Stomach (tissue), 4 donors: ENCODE measurements at regions not wholly inside any gene's neighbourhood (a gene's known extent, or its start where the extent isn't known, plus 50 kb on each side); places are given as distances from the start of the nearest gene placed in this dataset.

Source experiments
- EP300 ChIP-seq: sonication (generic); formaldehyde crosslinking; IDR thresholded peaks from one replicate; pipeline ENCODE4 v1.6.1; 2017; ENCODE audit warnings: antibody characterized with exemption
- POLR2A ChIP-seq, 4 donors: fragments of 450-650 bp; IDR thresholded peaks; one replicate each; pipeline ENCODE4 v1.6.1; 2016; ENCODE audit warnings: antibody characterized with exemption in 4 of 4, control low read depth in 2 of 4, mild to moderate bottlenecking in 1 of 4, moderate library complexity in 1 of 4
- POLR2AphosphoS5 ChIP-seq, 3 donors: sonication (generic); formaldehyde crosslinking; IDR thresholded peaks; one replicate each; pipeline ENCODE4 v1.6.1; 2016; ENCODE audit warnings: antibody characterized with exemption in 3 of 3
- TF ChIP-seq, protein P1 (sequence below), 7 experiments: fragments of 450-650 bp in 4 of 7; fragments of 200-600 bp in 3 of 7; sonication (generic) in 3 of 7; IDR thresholded peaks; one replicate each; pipeline ENCODE4 v1.5.1; 2016 to 2019; ENCODE audit warnings: antibody characterized with exemption in 7 of 7, control low read depth in 2 of 7, mild to moderate bottlenecking in 1 of 7

DNA sequence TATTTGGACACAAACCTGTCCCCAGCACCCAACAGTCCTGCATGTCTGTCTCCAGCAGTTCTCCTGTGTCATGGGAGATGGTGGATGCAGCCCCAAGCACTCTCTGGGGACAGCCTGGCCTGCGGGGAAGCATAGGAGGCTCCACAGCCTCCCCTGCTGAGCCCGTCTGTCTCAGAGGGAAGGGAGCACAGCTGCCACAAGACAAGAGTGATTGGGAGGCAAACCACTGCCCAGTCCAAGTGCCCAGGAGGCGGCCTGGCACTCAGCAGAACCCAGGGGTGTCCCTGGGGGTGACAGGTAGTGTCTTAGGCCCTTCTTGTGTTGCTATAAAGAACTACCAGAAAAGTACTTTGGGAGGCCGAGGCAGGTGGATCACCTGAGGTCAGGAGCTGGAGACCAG is 211.2 kb upstream of the MYT1L start:
- TF ChIP-seq, protein P1, sequence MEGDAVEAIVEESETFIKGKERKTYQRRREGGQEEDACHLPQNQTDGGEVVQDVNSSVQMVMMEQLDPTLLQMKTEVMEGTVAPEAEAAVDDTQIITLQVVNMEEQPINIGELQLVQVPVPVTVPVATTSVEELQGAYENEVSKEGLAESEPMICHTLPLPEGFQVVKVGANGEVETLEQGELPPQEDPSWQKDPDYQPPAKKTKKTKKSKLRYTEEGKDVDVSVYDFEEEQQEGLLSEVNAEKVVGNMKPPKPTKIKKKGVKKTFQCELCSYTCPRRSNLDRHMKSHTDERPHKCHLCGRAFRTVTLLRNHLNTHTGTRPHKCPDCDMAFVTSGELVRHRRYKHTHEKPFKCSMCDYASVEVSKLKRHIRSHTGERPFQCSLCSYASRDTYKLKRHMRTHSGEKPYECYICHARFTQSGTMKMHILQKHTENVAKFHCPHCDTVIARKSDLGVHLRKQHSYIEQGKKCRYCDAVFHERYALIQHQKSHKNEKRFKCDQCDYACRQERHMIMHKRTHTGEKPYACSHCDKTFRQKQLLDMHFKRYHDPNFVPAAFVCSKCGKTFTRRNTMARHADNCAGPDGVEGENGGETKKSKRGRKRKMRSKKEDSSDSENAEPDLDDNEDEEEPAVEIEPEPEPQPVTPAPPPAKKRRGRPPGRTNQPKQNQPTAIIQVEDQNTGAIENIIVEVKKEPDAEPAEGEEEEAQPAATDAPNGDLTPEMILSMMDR (IDR thresholded peaks at IDR 0.05) = no peak
- no peak for TF ChIP-seq POLR2A (IDR thresholded peaks at IDR 0.05)
- TF ChIP-seq POLR2AphosphoS5 (IDR thresholded peaks at IDR 0.05) = no peak
- TF ChIP-seq EP300 = no peak
